ENCODE measurements at regions not wholly inside any gene's neighbourhood (a gene's known extent, or its start where the extent isn't known, plus 50 kb on each side); places are given as distances from the start of the nearest gene placed in this dataset.
"Not testable (repeated sequence)": the region's sequence is repeated elsewhere in the genome, so short reads cannot be mapped to it uniquely, and the experiment has no call there.

GRCh38 chr15:77905301-77905920, 172.1 kb downstream of the TBC1D2B start:
- Histone ChIP-seq H3K36me3 (no peaks in the 10 kb centered on the region), H3K27ac (no peak overlapping the region), H3K27me3 (no peaks in the 10 kb centered on the region), H3K9me3 (no peaks in the 10 kb centered on the region), H3K4me1 (ENCODE audit: control insufficient read depth in 1 of 2, insufficient read depth in 1 of 2, low read depth in 1 of 2, low read length in 1 of 2) (no peaks in the 10 kb centered on the region), H3K4me3 (ENCODE audit: low read depth in 1 of 2, low read length in 1 of 2) (no peak overlapping the region)
- TF ChIP-seq CTCF (IDR thresholded peaks at IDR 0.05), result no peak

GRCh38 chr15:77904901-77905300, 172.6 kb downstream of the TBC1D2B start:
- Histone ChIP-seq H3K4me1 (ENCODE audit: control insufficient read depth in 1 of 2, insufficient read depth in 1 of 2, low read depth in 1 of 2, low read length in 1 of 2) (no peaks in the 10 kb centered on the region), H3K27ac (no peak overlapping the region), H3K36me3 (no peaks in the 10 kb centered on the region), H3K27me3 (no peaks in the 10 kb centered on the region), H3K4me3 (ENCODE audit: low read depth in 1 of 2, low read length in 1 of 2) (no peak overlapping the region), H3K9me3 (no peaks in the 10 kb centered on the region)
- no peak for TF ChIP-seq CTCF (IDR thresholded peaks at IDR 0.05)

- Histone ChIP-seq H3K4me1 (ENCODE audit: control insufficient read depth in 1 of 2, insufficient read depth in 1 of 2, low read depth in 1 of 2, low read length in 1 of 2) (no peaks in the 10 kb centered on the region), H3K4me3 (ENCODE audit: low read depth in 1 of 2, low read length in 1 of 2) (no peak overlapping the region), H3K27me3 (no peaks in the 10 kb centered on the region), H3K36me3 (no peaks in the 10 kb centered on the region), H3K27ac (no peak overlapping the region), H3K9me3 (no peaks in the 10 kb centered on the region)
- TF ChIP-seq CTCF (IDR thresholded peaks at IDR 0.05), result no peak
Measured at GRCh38 chr15:77904436-77904821, 173.1 kb downstream of the TBC1D2B start.

- H3K4me1 ChIP-seq (ENCODE audit: control insufficient read depth in 1 of 2, insufficient read depth in 1 of 2, low read depth in 1 of 2, low read length in 1 of 2); H3K36me3 ChIP-seq; H3K27me3 ChIP-seq; H3K27ac ChIP-seq; H3K9me3 ChIP-seq; H3K4me3 ChIP-seq (ENCODE audit: low read depth in 1 of 2, low read length in 1 of 2): not testable (repeated sequence)
Measured at GRCh38 chr15:77903761-77904435, 173.6 kb downstream of the TBC1D2B start.

GRCh38 chr15:77902921-77903760, 174.4 kb downstream of the TBC1D2B start:
- not testable (repeated sequence) for H3K9me3 ChIP-seq; H3K4me1 ChIP-seq (ENCODE audit: control insufficient read depth in 1 of 2, insufficient read depth in 1 of 2, low read depth in 1 of 2, low read length in 1 of 2); H3K36me3 ChIP-seq; H3K4me3 ChIP-seq (ENCODE audit: low read depth in 1 of 2, low read length in 1 of 2); H3K27me3 ChIP-seq; H3K27ac ChIP-seq

GRCh38 chr15:77901921-77902750, 175.4 kb downstream of the TBC1D2B start:
- Histone ChIP-seq H3K27ac (no peak overlapping the region), H3K4me1 (ENCODE audit: control insufficient read depth in 1 of 2, insufficient read depth in 1 of 2, low read depth in 1 of 2, low read length in 1 of 2) (no peaks in the 10 kb centered on the region), H3K27me3 (no peaks in the 10 kb centered on the region), H3K36me3 (no peaks in the 10 kb centered on the region), H3K4me3 (ENCODE audit: low read depth in 1 of 2, low read length in 1 of 2) (no peak overlapping the region), H3K9me3 (no peaks in the 10 kb centered on the region)
- TF ChIP-seq CTCF (IDR thresholded peaks at IDR 0.05), result no peak

All from neutrophil (primary cell).